ENCODE measurements at regions not wholly inside any gene's neighbourhood (a gene's known extent, or its start where the extent isn't known, plus 50 kb on each side); places are given as distances from the start of the nearest gene placed in this dataset.

GRCh38 chr1:2859881-2860430 lies 58.5 kb upstream of the TTC34 start:
- no peaks in the 10 kb centered on the region for H3K4me1 ChIP-seq (ENCODE audit: control insufficient read depth, insufficient read depth, low read length)
- H3K27me3 ChIP-seq (ENCODE audit: control insufficient read depth, insufficient read depth, low read length): no peaks in the 10 kb centered on the region
- no peak for DNase-seq (ENCODE audit: low read depth, low spot score)
- H3K4me3 ChIP-seq (ENCODE audit: low read length): no peak overlapping the region
- WGBS (ENCODE audit: insufficient coverage, insufficient read length): no CpG with 5 or more reads among the region's 12 CpGs
- H3K27ac ChIP-seq (ENCODE audit: low read length): no peak overlapping the region
- peaks cover 54% of the 10 kb centered on the region for H3K9me3 ChIP-seq (ENCODE audit: control insufficient read depth, insufficient read depth, low read length)
- no peaks in the 10 kb centered on the region; the same call in 1 of the 2 replicates for H3K36me3 ChIP-seq (ENCODE audit: control insufficient read depth, insufficient read depth, low read length)

- H3K27ac ChIP-seq (ENCODE audit: low read length): no peak overlapping the region
- no peaks in the 10 kb centered on the region; the same call in 1 of the 2 replicates for H3K36me3 ChIP-seq (ENCODE audit: control insufficient read depth, insufficient read depth, low read length)
- WGBS (ENCODE audit: insufficient coverage, insufficient read length): no CpG with 5 or more reads among the region's 30 CpGs
- no peaks in the 10 kb centered on the region for H3K4me1 ChIP-seq (ENCODE audit: control insufficient read depth, insufficient read depth, low read length)
- peaks cover 60% of the 10 kb centered on the region for H3K9me3 ChIP-seq (ENCODE audit: control insufficient read depth, insufficient read depth, low read length)
- no peaks in the 10 kb centered on the region for H3K27me3 ChIP-seq (ENCODE audit: control insufficient read depth, insufficient read depth, low read length)
- H3K4me3 ChIP-seq (ENCODE audit: low read length): no peak overlapping the region
- DNase-seq (ENCODE audit: low read depth, low spot score): no peak
Measured at GRCh38 chr1:2860476-2861142, 59.1 kb upstream of the TTC34 start.

GRCh38 chr1:2861143-2861987 lies 59.9 kb upstream of the TTC34 start:
- Histone ChIP-seq H3K9me3 (ENCODE audit: control insufficient read depth, insufficient read depth, low read length) (peaks cover 65% of the 10 kb centered on the region), H3K36me3 (ENCODE audit: control insufficient read depth, insufficient read depth, low read length) (no peaks in the 10 kb centered on the region; the same call in 1 of the 2 replicates), H3K4me1 (ENCODE audit: control insufficient read depth, insufficient read depth, low read length) (no peaks in the 10 kb centered on the region), H3K27ac (ENCODE audit: low read length) (no peak overlapping the region), H3K4me3 (ENCODE audit: low read length) (no peak overlapping the region), H3K27me3 (ENCODE audit: control insufficient read depth, insufficient read depth, low read length) (no peaks in the 10 kb centered on the region)
- WGBS (ENCODE audit: insufficient coverage, insufficient read length): no CpG with 5 or more reads among the region's 19 CpGs
- no peak for DNase-seq (ENCODE audit: low read depth, low spot score)

- Histone ChIP-seq H3K36me3 (ENCODE audit: control insufficient read depth, insufficient read depth, low read length) (no peaks in the 10 kb centered on the region; the same call in 1 of the 2 replicates), H3K27ac (ENCODE audit: low read length) (no peak overlapping the region), H3K4me3 (ENCODE audit: low read length) (no peak overlapping the region), H3K27me3 (ENCODE audit: control insufficient read depth, insufficient read depth, low read length) (no peaks in the 10 kb centered on the region), H3K9me3 (ENCODE audit: control insufficient read depth, insufficient read depth, low read length) (peaks cover 63% of the 10 kb centered on the region), H3K4me1 (ENCODE audit: control insufficient read depth, insufficient read depth, low read length) (no peaks in the 10 kb centered on the region)
- no CpG with 5 or more reads among the region's 35 CpGs for WGBS (ENCODE audit: insufficient coverage, insufficient read length)
- DNase-seq (ENCODE audit: low read depth, low spot score): no peak
Measured at GRCh38 chr1:2861988-2862813, 60.7 kb upstream of the TTC34 start.

GRCh38 chr1:2862814-2863647 lies 61.5 kb upstream of the TTC34 start:
- no peak for DNase-seq (ENCODE audit: low read depth, low spot score)
- Histone ChIP-seq H3K4me3 (ENCODE audit: low read length) (no peak overlapping the region), H3K4me1 (ENCODE audit: control insufficient read depth, insufficient read depth, low read length) (no peaks in the 10 kb centered on the region), H3K27ac (ENCODE audit: low read length) (no peak overlapping the region), H3K27me3 (ENCODE audit: control insufficient read depth, insufficient read depth, low read length) (no peaks in the 10 kb centered on the region), H3K9me3 (ENCODE audit: control insufficient read depth, insufficient read depth, low read length) (peaks cover 59% of the 10 kb centered on the region), H3K36me3 (ENCODE audit: control insufficient read depth, insufficient read depth, low read length) (no peaks in the 10 kb centered on the region; the same call in 1 of the 2 replicates)
- WGBS (ENCODE audit: insufficient coverage, insufficient read length): no CpG with 5 or more reads among the region's 22 CpGs

- Histone ChIP-seq H3K27ac (ENCODE audit: low read length) (no peak overlapping the region), H3K4me1 (ENCODE audit: control insufficient read depth, insufficient read depth, low read length) (no peaks in the 10 kb centered on the region), H3K9me3 (ENCODE audit: control insufficient read depth, insufficient read depth, low read length) (peaks cover 56% of the 10 kb centered on the region), H3K36me3 (ENCODE audit: control insufficient read depth, insufficient read depth, low read length) (no peaks in the 10 kb centered on the region; the same call in 1 of the 2 replicates), H3K4me3 (ENCODE audit: low read length) (no peak overlapping the region), H3K27me3 (ENCODE audit: control insufficient read depth, insufficient read depth, low read length) (no peaks in the 10 kb centered on the region)
- DNase-seq (ENCODE audit: low read depth, low spot score): no peak
- WGBS (ENCODE audit: insufficient coverage, insufficient read length): no CpG with 5 or more reads among the region's 12 CpGs
Measured at GRCh38 chr1:2863648-2863963, 62.1 kb upstream of the TTC34 start.

GRCh38 chr1:2864203-2864905 lies 62.9 kb upstream of the TTC34 start:
- H3K9me3 ChIP-seq (ENCODE audit: control insufficient read depth, insufficient read depth, low read length): peaks cover 56% of the 10 kb centered on the region
- no peaks in the 10 kb centered on the region; the same call in 1 of the 2 replicates for H3K36me3 ChIP-seq (ENCODE audit: control insufficient read depth, insufficient read depth, low read length)
- H3K4me3 ChIP-seq (ENCODE audit: low read length): no peak overlapping the region
- no peak for DNase-seq (ENCODE audit: low read depth, low spot score)
- no peaks in the 10 kb centered on the region for H3K4me1 ChIP-seq (ENCODE audit: control insufficient read depth, insufficient read depth, low read length)
- no peaks in the 10 kb centered on the region for H3K27me3 ChIP-seq (ENCODE audit: control insufficient read depth, insufficient read depth, low read length)
- H3K27ac ChIP-seq (ENCODE audit: low read length): no peak overlapping the region
- WGBS (ENCODE audit: insufficient coverage, insufficient read length): no CpG with 5 or more reads among the region's 29 CpGs

- Histone ChIP-seq H3K4me3 (ENCODE audit: low read length) (no peak overlapping the region), H3K36me3 (ENCODE audit: control insufficient read depth, insufficient read depth, low read length) (no peaks in the 10 kb centered on the region; the same call in 1 of the 2 replicates), H3K9me3 (ENCODE audit: control insufficient read depth, insufficient read depth, low read length) (peaks cover 54% of the 10 kb centered on the region), H3K27ac (ENCODE audit: low read length) (no peak overlapping the region), H3K27me3 (ENCODE audit: control insufficient read depth, insufficient read depth, low read length) (no peaks in the 10 kb centered on the region), H3K4me1 (ENCODE audit: control insufficient read depth, insufficient read depth, low read length) (no peaks in the 10 kb centered on the region)
- no CpG with 5 or more reads among the region's 9 CpGs for WGBS (ENCODE audit: insufficient coverage, insufficient read length)
- no peak for DNase-seq (ENCODE audit: low read depth, low spot score)
Measured at GRCh38 chr1:2865000-2865399, 63.5 kb upstream of the TTC34 start.

All from iPS DF 6.9 (cell line).